Breast epithelium (tissue), 3 donors: ENCODE measurements at regions not wholly inside any gene's neighbourhood (a gene's known extent, or its start where the extent isn't known, plus 50 kb on each side); places are given as distances from the start of the nearest gene placed in this dataset.

ENCODE experiments used
- CTCF ChIP-seq, 3 donors: fragments of 450-650 bp; IDR thresholded peaks; one replicate each; pipeline ENCODE4 v1.5.1; 2016 to 2017; ENCODE audit warnings: antibody characterized with exemption in 3 of 3, mild to moderate bottlenecking in 3 of 3, moderate library complexity in 3 of 3
- POLR2AphosphoS5 ChIP-seq, 3 donors: sonication (generic); formaldehyde crosslinking; IDR thresholded peaks; one replicate each; pipeline ENCODE4 v1.6.1; 2017; ENCODE audit warnings: antibody characterized with exemption in 3 of 3

- TF ChIP-seq CTCF (IDR thresholded peaks at IDR 0.05) (no peak), POLR2AphosphoS5 (IDR thresholded peaks at IDR 0.05) (no peak)
Observed at GRCh38 chr11:8768625-8769333, 86.2 kb downstream of the RPL27A start.
